ENCODE measurements at regions not wholly inside any gene's neighbourhood (a gene's known extent, or its start where the extent isn't known, plus 50 kb on each side); places are given as distances from the start of the nearest gene placed in this dataset.

DNA sequence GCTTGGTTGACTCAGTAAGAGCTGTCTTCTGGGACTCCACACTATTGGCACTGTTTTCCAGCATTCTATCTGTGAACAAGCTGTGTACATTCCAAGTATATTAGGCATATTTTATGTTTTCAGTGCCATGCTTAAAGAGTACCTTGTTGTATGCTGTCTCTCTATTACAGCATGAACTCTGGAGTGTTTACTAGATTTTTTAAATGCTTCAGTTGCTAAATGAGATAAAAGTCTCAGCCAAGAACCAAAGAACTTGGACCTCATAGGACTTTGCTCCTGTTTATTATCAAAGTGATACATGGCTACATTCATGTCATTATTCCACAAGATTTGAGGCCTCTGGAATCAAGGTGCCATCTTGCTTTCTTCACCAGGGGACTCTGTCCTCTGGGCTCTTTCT is 167.2 kb downstream of the C9orf152 start:
- no peak for TF ChIP-seq EZH2 (IDR thresholded peaks at IDR 0.05; ENCODE audit: borderline replicate concordance, insufficient read depth, low read depth, low read length, poor library complexity, severe bottlenecking)
- TF ChIP-seq, protein P1, sequence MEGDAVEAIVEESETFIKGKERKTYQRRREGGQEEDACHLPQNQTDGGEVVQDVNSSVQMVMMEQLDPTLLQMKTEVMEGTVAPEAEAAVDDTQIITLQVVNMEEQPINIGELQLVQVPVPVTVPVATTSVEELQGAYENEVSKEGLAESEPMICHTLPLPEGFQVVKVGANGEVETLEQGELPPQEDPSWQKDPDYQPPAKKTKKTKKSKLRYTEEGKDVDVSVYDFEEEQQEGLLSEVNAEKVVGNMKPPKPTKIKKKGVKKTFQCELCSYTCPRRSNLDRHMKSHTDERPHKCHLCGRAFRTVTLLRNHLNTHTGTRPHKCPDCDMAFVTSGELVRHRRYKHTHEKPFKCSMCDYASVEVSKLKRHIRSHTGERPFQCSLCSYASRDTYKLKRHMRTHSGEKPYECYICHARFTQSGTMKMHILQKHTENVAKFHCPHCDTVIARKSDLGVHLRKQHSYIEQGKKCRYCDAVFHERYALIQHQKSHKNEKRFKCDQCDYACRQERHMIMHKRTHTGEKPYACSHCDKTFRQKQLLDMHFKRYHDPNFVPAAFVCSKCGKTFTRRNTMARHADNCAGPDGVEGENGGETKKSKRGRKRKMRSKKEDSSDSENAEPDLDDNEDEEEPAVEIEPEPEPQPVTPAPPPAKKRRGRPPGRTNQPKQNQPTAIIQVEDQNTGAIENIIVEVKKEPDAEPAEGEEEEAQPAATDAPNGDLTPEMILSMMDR (IDR thresholded peaks at IDR 0.05) = no peak

All from B cell (primary cell).